OCI-LY3 (cell line): ENCODE measurements at regions not wholly inside any gene's neighbourhood (a gene's known extent, or its start where the extent isn't known, plus 50 kb on each side); places are given as distances from the start of the nearest gene placed in this dataset.

Source experiments
- CTCF ChIP-seq: fragments of 200-600, 300-600 bp; sonication (generic); IDR thresholded peaks from 2 replicates; pipeline ENCODE4 v1.5.1; 2014; ENCODE audit warnings: antibody characterized with exemption, low read length, low read depth
- EZH2phosphoT487 ChIP-seq: fragments of 200-600 bp; shearing (Covaris generic); IDR thresholded peaks from 2 replicates; pipeline ENCODE4 v1.6.1; 2018; ENCODE audit warnings: antibody characterized with exemption, mixed run types, low read depth

GRCh38 chr4:115456231-115456630 lies 342.8 kb upstream of the NDST4 start:
- TF ChIP-seq CTCF (no peak), EZH2phosphoT487 (no peak)
